Uterus (tissue), 3 donors: ENCODE measurements at regions not wholly inside any gene's neighbourhood (a gene's known extent, or its start where the extent isn't known, plus 50 kb on each side); places are given as distances from the start of the nearest gene placed in this dataset.
A peak's percentile ranks its signal among the peaks of the same experiment; 100 is the strongest.

Source experiments
- DNase-seq, 2 donors: peaks; one replicate each; pipeline ENCODE4 v3.0.0-alpha.2; 2019 to 2020
- H3K27ac ChIP-seq, 2 donors: fragments of 200-600 bp; sonication (generic); 1 replicate in 1 of 2; 2 replicates in 1 of 2; pipeline ENCODE4 v1.5.1; 2016 to 2018
- H3K27me3 ChIP-seq, 2 donors: fragments of 200-600 bp; sonication (generic); one replicate each; pipeline ENCODE4 v1.5.1; 2018 to 2019; ENCODE audit warnings: control low read depth in 1 of 2
- H3K36me3 ChIP-seq, 2 donors: fragments of 200-600 bp; sonication (generic); one replicate each; pipeline ENCODE4 v1.5.1; 2019; ENCODE audit warnings: control low read depth in 1 of 2
- H3K4me1 ChIP-seq, 2 donors: fragments of 200-600 bp; sonication (generic); one replicate each; pipeline ENCODE4 v1.5.1; 2018 to 2019; ENCODE audit warnings: control low read depth in 1 of 2
- H3K4me3 ChIP-seq, 2 donors: fragments of 200-600 bp; sonication (generic); 1 replicate in 1 of 2; 2 replicates in 1 of 2; pipeline ENCODE4 v1.5.1; 2018 to 2019; ENCODE audit warnings: mild to moderate bottlenecking in 1 of 2
- H3K9me3 ChIP-seq, 2 donors: fragments of 200-600 bp; sonication (generic); one replicate each; pipeline ENCODE4 v1.5.1; 2019; ENCODE audit warnings: control low read depth in 1 of 2
- CTCF ChIP-seq, 4 experiments: fragments of 200-600 bp in 2 of 4; fragments of 450-650 bp in 2 of 4; sonication (generic) in 2 of 4; IDR thresholded peaks; one replicate each; pipeline ENCODE4 v1.5.1; 2016 to 2019; ENCODE audit warnings: antibody characterized with exemption in 4 of 4, mild to moderate bottlenecking in 2 of 4, moderate library complexity in 1 of 4
- POLR2A ChIP-seq, 2 donors: fragments of 450-650 bp; IDR thresholded peaks; one replicate each; pipeline ENCODE4 v1.6.1; 2016; ENCODE audit warnings: antibody characterized with exemption in 2 of 2, mild to moderate bottlenecking in 1 of 2, moderate library complexity in 1 of 2
- intact Hi-C: fragments of 100-400 bp; cut with DNase I; formaldehyde crosslinking; loops from one replicate; pipeline ENCODE4 v1.15.1; 2023; ENCODE audit warnings: low total_unique reads
- donor health status: DM: yes; HTN: yes; CAD: no.

DNA sequence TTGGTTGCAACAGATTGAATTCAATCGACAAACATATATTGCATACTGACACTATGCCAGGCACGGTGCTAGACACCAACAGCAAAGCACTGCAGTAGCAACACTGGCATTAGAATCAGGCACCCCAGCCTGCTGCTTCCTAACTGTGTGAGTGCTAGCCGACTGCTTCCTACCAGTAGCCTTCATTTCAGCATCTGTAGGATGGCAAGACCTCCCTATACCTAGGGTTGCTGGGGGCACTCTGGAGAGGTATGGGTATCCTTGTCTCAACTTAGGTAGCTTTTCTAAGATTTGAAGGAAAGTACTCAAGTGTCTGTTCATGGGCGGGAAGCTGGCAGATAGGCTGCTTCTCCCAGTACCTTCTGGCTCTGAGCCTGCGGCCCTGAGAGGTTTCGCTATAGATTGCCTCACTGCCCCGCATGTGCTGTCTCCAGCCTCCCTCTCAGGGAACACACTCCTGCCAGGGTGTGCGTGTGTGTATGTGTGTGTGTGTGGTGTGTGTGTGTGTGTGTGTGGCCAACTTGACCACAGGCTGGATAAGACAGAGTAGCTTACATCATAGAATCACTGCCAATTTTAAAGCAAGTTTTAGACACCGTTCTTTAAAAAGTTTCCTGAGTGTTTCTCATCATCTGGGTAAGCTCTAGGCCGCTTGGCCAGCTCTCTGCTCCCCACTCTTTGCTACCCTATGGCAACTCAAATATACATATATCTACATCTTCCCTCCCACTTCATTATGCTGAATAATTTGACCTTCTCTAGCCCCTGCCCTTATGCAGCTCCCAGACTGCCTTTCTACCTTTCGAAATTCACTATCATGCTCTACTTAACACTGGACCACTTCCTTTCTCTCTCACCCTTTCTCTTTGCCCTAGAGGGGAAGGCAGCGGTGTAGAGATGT lies 97.0 kb upstream of the PJA1 start:
- H3K9me3 ChIP-seq = no peaks in the 10 kb centered on the region
- no peaks in the 10 kb centered on the region for H3K4me1 ChIP-seq
- no peak overlapping the region for H3K27ac ChIP-seq
- TF ChIP-seq POLR2A (IDR thresholded peaks at IDR 0.05) (no peak), CTCF (IDR thresholded peaks at IDR 0.05) (no peak)
- peak; percentile 23 to 47 for DNase-seq
- intact Hi-C loops = no loop called here
- no peak overlapping the region for H3K4me3 ChIP-seq
- H3K36me3 ChIP-seq = no peaks in the 10 kb centered on the region
- no peaks in the 10 kb centered on the region for H3K27me3 ChIP-seq

DNA sequence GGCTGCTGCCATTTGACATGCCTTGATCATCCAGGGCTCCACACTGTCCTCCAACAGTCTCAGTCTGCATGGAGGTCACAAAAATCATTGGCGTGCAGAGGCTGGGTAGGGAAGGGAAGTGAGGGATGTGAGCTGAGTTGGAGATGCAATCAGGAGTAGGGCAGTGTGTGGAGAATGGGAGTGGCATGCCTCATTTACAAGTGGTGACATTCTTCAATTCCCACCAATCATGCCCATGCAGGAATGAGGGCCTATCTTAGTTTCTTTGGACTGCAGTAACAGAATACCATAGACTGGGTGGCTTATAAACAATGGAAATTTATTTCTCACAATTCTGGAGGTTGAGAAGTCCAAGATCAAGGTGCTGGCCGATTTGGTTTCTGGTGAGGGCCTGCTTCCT lies 94.9 kb upstream of the PJA1 start:
- intact Hi-C loops = no loop called here
- TF ChIP-seq CTCF (IDR thresholded peaks at IDR 0.05) (no peak), POLR2A (IDR thresholded peaks at IDR 0.05) (no peak)
- Histone ChIP-seq H3K4me3 (no peak overlapping the region), H3K27ac (no peak overlapping the region), H3K27me3 (no peaks in the 10 kb centered on the region), H3K36me3 (no peaks in the 10 kb centered on the region), H3K9me3 (no peaks in the 10 kb centered on the region), H3K4me1 (no peaks in the 10 kb centered on the region)
- no peak for DNase-seq

DNA sequence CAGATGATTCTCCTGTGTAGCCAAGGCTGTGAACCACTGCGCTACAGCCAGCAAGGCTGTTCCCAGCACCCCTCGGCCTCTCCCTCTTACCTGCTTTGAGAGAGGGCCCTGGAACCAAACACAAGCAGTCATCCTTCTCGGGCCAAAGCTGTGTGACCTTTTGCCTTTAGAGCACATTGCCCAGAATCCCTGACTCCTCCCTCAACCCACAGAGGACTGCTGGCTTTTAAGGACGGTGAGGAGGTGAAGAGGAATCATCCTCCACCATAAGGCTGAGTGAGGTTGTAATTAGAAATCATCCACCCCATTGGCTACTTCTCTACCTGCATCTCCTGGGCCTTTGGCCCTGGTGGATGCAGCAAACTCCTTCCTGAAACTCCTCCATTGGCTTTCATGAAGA lies 93.6 kb upstream of the PJA1 start:
- no peaks in the 10 kb centered on the region for H3K4me1 ChIP-seq
- no peaks in the 10 kb centered on the region for H3K9me3 ChIP-seq
- no peak overlapping the region for H3K4me3 ChIP-seq
- intact Hi-C loops = no loop called here
- no peak for DNase-seq
- TF ChIP-seq POLR2A (IDR thresholded peaks at IDR 0.05) = no peak
- no peak for TF ChIP-seq CTCF (IDR thresholded peaks at IDR 0.05)
- H3K27me3 ChIP-seq = no peaks in the 10 kb centered on the region
- no peaks in the 10 kb centered on the region for H3K36me3 ChIP-seq
- no peak overlapping the region for H3K27ac ChIP-seq

- no peaks in the 10 kb centered on the region for H3K9me3 ChIP-seq
- intact Hi-C loops = no loop called here
- no peaks in the 10 kb centered on the region for H3K4me1 ChIP-seq
- H3K4me3 ChIP-seq = no peak overlapping the region
- no peak for DNase-seq
- no peaks in the 10 kb centered on the region for H3K36me3 ChIP-seq
- TF ChIP-seq POLR2A (IDR thresholded peaks at IDR 0.05) (no peak), CTCF (IDR thresholded peaks at IDR 0.05) (no peak)
- H3K27ac ChIP-seq = no peak overlapping the region
- no peaks in the 10 kb centered on the region for H3K27me3 ChIP-seq
Observed at GRCh38 chrX:69257499-69258127, 92.4 kb upstream of the PJA1 start.

- Histone ChIP-seq H3K4me3 (no peak overlapping the region), H3K36me3 (no peaks in the 10 kb centered on the region), H3K27me3 (no peaks in the 10 kb centered on the region), H3K4me1 (no peaks in the 10 kb centered on the region), H3K9me3 (no peaks in the 10 kb centered on the region), H3K27ac (no peak overlapping the region)
- DNase-seq = no peak
- TF ChIP-seq POLR2A (IDR thresholded peaks at IDR 0.05) (no peak), CTCF (IDR thresholded peaks at IDR 0.05) (no peak)
- intact Hi-C loops = no loop called here
Observed at GRCh38 chrX:69256291-69256565, 91.0 kb upstream of the PJA1 start.
